ENCODE measurements at regions not wholly inside any gene's neighbourhood (a gene's known extent, or its start where the extent isn't known, plus 50 kb on each side); places are given as distances from the start of the nearest gene placed in this dataset.

- Histone ChIP-seq H3K36me3 (ENCODE audit: control insufficient read depth, insufficient read depth, low read length) (no peaks in the 10 kb centered on the region), H3K9me3 (ENCODE audit: control insufficient read depth in 2 of 2, low read length in 2 of 2) (no peaks in the 10 kb centered on the region), H3K27me3 (ENCODE audit: control insufficient read depth, insufficient read depth, low read length) (no peaks in the 10 kb centered on the region), H3K27ac (ENCODE audit: insufficient read depth, low read length, poor library complexity, severe bottlenecking) (no peak overlapping the region), H3K4me3 (ENCODE audit: low read depth, low read length) (no peak overlapping the region), H3K4me1 (ENCODE audit: control insufficient read depth, insufficient read depth, low read length, poor library complexity, severe bottlenecking) (no peaks in the 10 kb centered on the region)
- no peak for ATAC-seq (ENCODE audit: low read depth in 2 of 2)
- no peak for DNase-seq
- Mint-ChIP-seq H3K4me3 (peak overlapping the region in 1 of 4 donors; percentile 2), H3K4me1 (peaks cover 0 to 2% (median 0%) of the 10 kb centered on the region in 4 donors), H3K9me3 (peaks cover 0 to 12% (median 1%) of the 10 kb centered on the region in 7 donors), H3K27me3 (no peaks in the 10 kb centered on the region), H3K27ac (no peak overlapping the region), H3K36me3 (peaks cover 3% of the 10 kb centered on the region)
Observed at GRCh38 chr3:72555714-72556113, 292.5 kb downstream of the SHQ1 start.

GRCh38 chr3:72554689-72555088, 293.6 kb downstream of the SHQ1 start:
- Mint-ChIP-seq H3K4me3 (no peak overlapping the region), H3K4me1 (peaks cover 0 to 9% (median 5%) of the 10 kb centered on the region in 4 donors), H3K9me3 (peaks cover 0 to 12% (median 1%) of the 10 kb centered on the region in 7 donors), H3K36me3 (peaks cover 3% of the 10 kb centered on the region), H3K27me3 (no peaks in the 10 kb centered on the region), H3K27ac (no peak overlapping the region)
- Histone ChIP-seq H3K9me3 (ENCODE audit: control insufficient read depth in 2 of 2, low read length in 2 of 2) (no peaks in the 10 kb centered on the region), H3K4me1 (ENCODE audit: control insufficient read depth, insufficient read depth, low read length, poor library complexity, severe bottlenecking) (no peaks in the 10 kb centered on the region), H3K27ac (ENCODE audit: insufficient read depth, low read length, poor library complexity, severe bottlenecking) (no peak overlapping the region), H3K4me3 (ENCODE audit: low read depth, low read length) (no peak overlapping the region), H3K36me3 (ENCODE audit: control insufficient read depth, insufficient read depth, low read length) (no peaks in the 10 kb centered on the region), H3K27me3 (ENCODE audit: control insufficient read depth, insufficient read depth, low read length) (no peaks in the 10 kb centered on the region)
- no peak for ATAC-seq (ENCODE audit: low read depth in 2 of 2)
- no peak for DNase-seq

GRCh38 chr3:72553298-72553697, 294.9 kb downstream of the SHQ1 start:
- no peak for ATAC-seq (ENCODE audit: low read depth in 2 of 2)
- H3K27ac Mint-ChIP-seq = no peak overlapping the region

GRCh38 chr3:72550582-72551262, 297.5 kb downstream of the SHQ1 start:
- Histone ChIP-seq H3K4me1 (ENCODE audit: control insufficient read depth, insufficient read depth, low read length, poor library complexity, severe bottlenecking) (no peaks in the 10 kb centered on the region), H3K27me3 (ENCODE audit: control insufficient read depth, insufficient read depth, low read length) (no peaks in the 10 kb centered on the region), H3K4me3 (ENCODE audit: low read depth, low read length) (no peak overlapping the region), H3K9me3 (ENCODE audit: control insufficient read depth in 2 of 2, low read length in 2 of 2) (no peaks in the 10 kb centered on the region), H3K36me3 (ENCODE audit: control insufficient read depth, insufficient read depth, low read length) (no peaks in the 10 kb centered on the region), H3K27ac (ENCODE audit: insufficient read depth, low read length, poor library complexity, severe bottlenecking) (no peak overlapping the region)
- Mint-ChIP-seq H3K9me3 (peaks cover 0 to under 1% (median 0%) of the 10 kb centered on the region in 7 donors), H3K27me3 (no peaks in the 10 kb centered on the region), H3K27ac (peak overlapping the region in 2 of 3 donors; percentile 62 to 91), H3K36me3 (no peaks in the 10 kb centered on the region), H3K4me1 (peaks cover 0 to 19% (median 7%) of the 10 kb centered on the region in 4 donors), H3K4me3 (peak overlapping the region in 2 of 4 donors; percentile 65 to 79)
- DNase-seq (no peak), ATAC-seq (ENCODE audit: low read depth in 2 of 2) (no peak)

More at GRCh38 chr3:72553298-72553697, 294.9 kb downstream of the SHQ1 start:
- no peaks in the 10 kb centered on the region for H3K27me3 ChIP-seq (ENCODE audit: control insufficient read depth, insufficient read depth, low read length)
- H3K36me3 ChIP-seq (ENCODE audit: control insufficient read depth, insufficient read depth, low read length) = no peaks in the 10 kb centered on the region
- H3K4me1 ChIP-seq (ENCODE audit: control insufficient read depth, insufficient read depth, low read length, poor library complexity, severe bottlenecking) = no peaks in the 10 kb centered on the region
- H3K4me1 Mint-ChIP-seq = peaks cover 0 to 19% (median 8%) of the 10 kb centered on the region in 4 donors
- H3K9me3 ChIP-seq (ENCODE audit: control insufficient read depth in 2 of 2, low read length in 2 of 2) = no peaks in the 10 kb centered on the region
- H3K27me3 Mint-ChIP-seq = no peaks in the 10 kb centered on the region
- H3K27ac ChIP-seq (ENCODE audit: insufficient read depth, low read length, poor library complexity, severe bottlenecking) = no peak overlapping the region
- no peak for DNase-seq
- peaks cover 3% of the 10 kb centered on the region for H3K36me3 Mint-ChIP-seq
- no peak overlapping the region for H3K4me3 Mint-ChIP-seq
- H3K9me3 Mint-ChIP-seq = peaks cover 0 to 12% (median 1%) of the 10 kb centered on the region in 7 donors
- H3K4me3 ChIP-seq (ENCODE audit: low read depth, low read length) = no peak overlapping the region

- Histone ChIP-seq H3K4me3 (ENCODE audit: low read depth, low read length) (peak overlapping the region; percentile 53), H3K9me3 (ENCODE audit: control insufficient read depth in 2 of 2, low read length in 2 of 2) (no peaks in the 10 kb centered on the region), H3K4me1 (ENCODE audit: control insufficient read depth, insufficient read depth, low read length, poor library complexity, severe bottlenecking) (no peaks in the 10 kb centered on the region), H3K27ac (ENCODE audit: insufficient read depth, low read length, poor library complexity, severe bottlenecking) (no peak overlapping the region), H3K36me3 (ENCODE audit: control insufficient read depth, insufficient read depth, low read length) (no peaks in the 10 kb centered on the region), H3K27me3 (ENCODE audit: control insufficient read depth, insufficient read depth, low read length) (no peaks in the 10 kb centered on the region)
- ATAC-seq (ENCODE audit: low read depth in 2 of 2) (peak; percentile 28 to 50), DNase-seq (peak in 1 of 3 donors; percentile 66)
- Mint-ChIP-seq H3K36me3 (no peaks in the 10 kb centered on the region), H3K27me3 (no peaks in the 10 kb centered on the region), H3K4me1 (peaks cover 0 to 19% (median 7%) of the 10 kb centered on the region in 4 donors), H3K27ac (peak overlapping the region; percentile 62 to 98 (median 91)), H3K4me3 (peak overlapping the region in 2 of 4 donors; percentile 65 to 79), H3K9me3 (no peaks in the 10 kb centered on the region)
Observed at GRCh38 chr3:72549761-72550581, 298.3 kb downstream of the SHQ1 start.

GRCh38 chr3:72548981-72549380, 299.3 kb downstream of the SHQ1 start:
- no peaks in the 10 kb centered on the region for H3K36me3 ChIP-seq (ENCODE audit: control insufficient read depth, insufficient read depth, low read length)
- peak overlapping the region in 2 of 3 donors; percentile 77 to 91 for H3K27ac Mint-ChIP-seq
- H3K27me3 ChIP-seq (ENCODE audit: control insufficient read depth, insufficient read depth, low read length) = no peaks in the 10 kb centered on the region
- no peaks in the 10 kb centered on the region for H3K4me1 ChIP-seq (ENCODE audit: control insufficient read depth, insufficient read depth, low read length, poor library complexity, severe bottlenecking)
- H3K9me3 Mint-ChIP-seq = no peaks in the 10 kb centered on the region
- DNase-seq = no peak
- no peaks in the 10 kb centered on the region for H3K27me3 Mint-ChIP-seq
- no peak for ATAC-seq (ENCODE audit: low read depth in 2 of 2)
- no peaks in the 10 kb centered on the region for H3K9me3 ChIP-seq (ENCODE audit: control insufficient read depth in 2 of 2, low read length in 2 of 2)
- peak overlapping the region in 1 of 4 donors; percentile 24 for H3K4me3 Mint-ChIP-seq
- H3K36me3 Mint-ChIP-seq = no peaks in the 10 kb centered on the region
- H3K27ac ChIP-seq (ENCODE audit: insufficient read depth, low read length, poor library complexity, severe bottlenecking) = no peak overlapping the region
- H3K4me1 Mint-ChIP-seq = peaks cover 0 to 19% (median 7%) of the 10 kb centered on the region in 4 donors
- H3K4me3 ChIP-seq (ENCODE audit: low read depth, low read length) = no peak overlapping the region

- H3K4me3 ChIP-seq (ENCODE audit: low read depth, low read length) = no peak overlapping the region
- Mint-ChIP-seq H3K4me1 (peaks cover 0 to 19% (median 7%) of the 10 kb centered on the region in 4 donors), H3K9me3 (no peaks in the 10 kb centered on the region), H3K36me3 (no peaks in the 10 kb centered on the region), H3K27ac (peak overlapping the region in 2 of 3 donors; percentile 65 to 91), H3K27me3 (no peaks in the 10 kb centered on the region), H3K4me3 (no peak overlapping the region)
- H3K9me3 ChIP-seq (ENCODE audit: control insufficient read depth in 2 of 2, low read length in 2 of 2) = no peaks in the 10 kb centered on the region
- H3K36me3 ChIP-seq (ENCODE audit: control insufficient read depth, insufficient read depth, low read length) = no peaks in the 10 kb centered on the region
- H3K27ac ChIP-seq (ENCODE audit: insufficient read depth, low read length, poor library complexity, severe bottlenecking) = no peak overlapping the region
- no peaks in the 10 kb centered on the region for H3K27me3 ChIP-seq (ENCODE audit: control insufficient read depth, insufficient read depth, low read length)
- no peak for ATAC-seq (ENCODE audit: low read depth in 2 of 2)
- no peaks in the 10 kb centered on the region for H3K4me1 ChIP-seq (ENCODE audit: control insufficient read depth, insufficient read depth, low read length, poor library complexity, severe bottlenecking)
- no peak for DNase-seq
Observed at GRCh38 chr3:72548461-72548860, 299.8 kb downstream of the SHQ1 start.
